Adipose tissue (tissue), 3 donors: ENCODE measurements at regions not wholly inside any gene's neighbourhood (a gene's known extent, or its start where the extent isn't known, plus 50 kb on each side); places are given as distances from the start of the nearest gene placed in this dataset.

Source experiments
- H3K27ac ChIP-seq: one replicate; pipeline ENCODE4 v1.5.1; 2013; ENCODE audit warnings: low read depth, low read length
- WGBS, 3 donors: extraction: QIAGEN DNeasy Blood & Tissue Kit; methylation state at CpG; one replicate each; pipeline ENCODE4 v1.1.7; 2013; 5-methylcytosine and 5-hydroxymethylcytosine counted together
- donor health status: healthy with polysubstance abuse.
- donor health status: Bipolar disorder and iron deficiency.
- donor health status: healthy.

GRCh38 chr2:160994141-160995002 is 165.9 kb upstream of the TANK start:
- no peak overlapping the region for H3K27ac ChIP-seq

GRCh38 chr2:160996584-160996983 is 163.6 kb upstream of the TANK start:
- WGBS, 3 donors: 88 to 97% (median 97%) methylated on average over 1 of the region's 1 CpG
- H3K27ac ChIP-seq: no peak overlapping the region

More at GRCh38 chr2:160994141-160995002, 165.9 kb upstream of the TANK start:
- 39 to 48% (median 46%) methylated on average over 16 of the region's 16 CpGs for WGBS, 3 donors

GRCh38 chr2:161004379-161004778 is 155.8 kb upstream of the TANK start:
- 39 to 65% (median 61%) methylated on average over 2 of the region's 2 CpGs for WGBS, 3 donors
- no peak overlapping the region for H3K27ac ChIP-seq

- H3K27ac ChIP-seq: no peak overlapping the region
- 0 to 92% (median 40%) methylated on average over 1 of the region's 1 CpG for WGBS, 3 donors
These were observed 155.1 kb upstream of the TANK start for GRCh38 chr2:161005170-161005569.

GRCh38 chr2:161008311-161008710 is 151.9 kb upstream of the TANK start:
- 85 to 90% (median 90%) methylated on average over 3 of the region's 3 CpGs for WGBS, 3 donors
- H3K27ac ChIP-seq: no peak overlapping the region

- H3K27ac ChIP-seq: no peak overlapping the region
- 55 to 67% (median 67%) methylated on average over 7 of the region's 7 CpGs for WGBS, 3 donors
These were observed 149.7 kb upstream of the TANK start for GRCh38 chr2:161010503-161011015.

GRCh38 chr2:161017780-161018470 is 142.3 kb upstream of the TANK start:
- H3K27ac ChIP-seq: no peak overlapping the region
- WGBS, 3 donors: 33 to 61% (median 52%) methylated on average over 3 of the region's 3 CpGs

GRCh38 chr2:161019311-161019710 is 140.9 kb upstream of the TANK start:
- H3K27ac ChIP-seq: no peak overlapping the region
- WGBS, 3 donors: 75 to 94% (median 83%) methylated on average over 5 of the region's 5 CpGs

- 91 to 93% (median 92%) methylated on average over 2 of the region's 2 CpGs for WGBS, 3 donors
- no peak overlapping the region for H3K27ac ChIP-seq
These were observed 139.8 kb upstream of the TANK start for GRCh38 chr2:161020437-161020836.

GRCh38 chr2:161028581-161028980 is 131.6 kb upstream of the TANK start:
- H3K27ac ChIP-seq: no peak overlapping the region
- 92 to 96% (median 93%) methylated on average over 1 of the region's 1 CpG for WGBS, 3 donors

GRCh38 chr2:161029321-161029720 is 130.9 kb upstream of the TANK start:
- no peak overlapping the region for H3K27ac ChIP-seq
- 89 to 96% (median 95%) methylated on average over 5 of the region's 5 CpGs for WGBS, 3 donors

- no peak overlapping the region for H3K27ac ChIP-seq
- WGBS, 3 donors: 43 to 63% (median 51%) methylated on average over 3 of the region's 3 CpGs
These were observed 129.8 kb upstream of the TANK start for GRCh38 chr2:161030260-161031063.

GRCh38 chr2:161031511-161031910 is 128.7 kb upstream of the TANK start:
- no peak overlapping the region for H3K27ac ChIP-seq
- 95 to 96% (median 95%) methylated on average over 3 of the region's 3 CpGs for WGBS, 3 donors

GRCh38 chr2:161032635-161033034 is 127.6 kb upstream of the TANK start:
- WGBS, 3 donors: 93 to 95% (median 93%) methylated on average over 7 of the region's 7 CpGs

GRCh38 chr2:161033059-161033660 is 127.1 kb upstream of the TANK start:
- H3K27ac ChIP-seq: no peak overlapping the region
- 71 to 82% (median 74%) methylated on average over 2 of the region's 2 CpGs for WGBS, 3 donors

More at GRCh38 chr2:161032635-161033034, 127.6 kb upstream of the TANK start:
- H3K27ac ChIP-seq: no peak overlapping the region

GRCh38 chr2:161036926-161037325 is 123.3 kb upstream of the TANK start:
- WGBS, 3 donors: 57 to 73% (median 66%) methylated on average over 1 of the region's 1 CpG
- no peak overlapping the region for H3K27ac ChIP-seq

GRCh38 chr2:161039071-161039470 is 121.2 kb upstream of the TANK start:
- 81 to 85% (median 83%) methylated on average over 5 of the region's 5 CpGs for WGBS, 3 donors

GRCh38 chr2:161041356-161041755 is 118.9 kb upstream of the TANK start:
- no peak overlapping the region for H3K27ac ChIP-seq
- 28 to 67% (median 52%) methylated on average over 2 of the region's 2 CpGs for WGBS, 3 donors

More at GRCh38 chr2:161039071-161039470, 121.2 kb upstream of the TANK start:
- H3K27ac ChIP-seq: no peak overlapping the region
